VCaP (cell line): ENCODE measurements at regions not wholly inside any gene's neighbourhood (a gene's known extent, or its start where the extent isn't known, plus 50 kb on each side); places are given as distances from the start of the nearest gene placed in this dataset.

Experiments
- H3K27ac ChIP-seq: fragments of 450-650 bp; 2 replicates; pipeline ENCODE4 v1.5.1; 2017
- CTCF ChIP-seq: fragments of 450-650 bp; conservative IDR thresholded peaks from 2 replicates; pipeline ENCODE4 v1.5.1; 2017; ENCODE audit warnings: mild to moderate bottlenecking, moderate library complexity

GRCh38 chr3:159766563-159767185 lies 222.0 kb upstream of the IL12A start:
- peak; percentile 61 for TF ChIP-seq CTCF
- no peak overlapping the region for H3K27ac ChIP-seq

GRCh38 chr3:159770998-159771397 lies 217.6 kb upstream of the IL12A start:
- TF ChIP-seq CTCF, result no peak
- peak overlapping the region; percentile 73 for H3K27ac ChIP-seq

DNA sequence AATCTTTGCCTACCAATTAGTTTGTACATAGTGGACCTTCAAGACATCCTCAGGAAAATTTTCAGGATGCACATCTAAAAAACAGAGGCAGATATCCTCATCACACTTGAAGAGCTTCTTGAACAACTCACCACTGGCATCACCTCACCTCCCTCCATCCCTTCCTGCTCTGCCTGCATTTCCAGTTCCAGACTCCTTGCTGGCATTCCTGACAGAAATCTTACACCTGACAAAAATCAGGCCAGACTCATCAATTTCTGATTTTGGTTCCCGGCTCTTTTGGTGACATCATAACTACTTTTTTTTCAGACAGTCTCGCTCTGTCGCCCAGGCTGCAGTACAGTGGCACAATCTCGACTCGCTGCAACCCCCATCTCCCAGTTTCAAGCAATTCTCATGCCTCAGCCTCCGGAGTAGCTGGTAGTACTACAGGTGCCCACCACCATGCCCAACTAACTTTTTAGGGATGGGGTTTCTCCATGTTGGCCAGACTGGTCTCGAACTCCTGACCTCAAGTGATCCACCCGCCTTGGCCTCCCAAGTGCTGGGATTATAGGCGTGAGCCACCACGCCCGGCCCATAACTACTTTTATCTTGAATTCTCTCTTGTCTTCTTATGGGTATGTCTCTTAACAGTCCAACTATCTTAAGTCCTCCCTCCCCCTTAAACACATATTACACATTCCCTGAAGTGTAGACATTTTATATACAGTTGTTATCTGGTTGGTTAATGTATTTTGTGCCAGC lies 216.6 kb upstream of the IL12A start:
- peak overlapping the region; percentile 73 for H3K27ac ChIP-seq
- no peak for TF ChIP-seq CTCF

DNA sequence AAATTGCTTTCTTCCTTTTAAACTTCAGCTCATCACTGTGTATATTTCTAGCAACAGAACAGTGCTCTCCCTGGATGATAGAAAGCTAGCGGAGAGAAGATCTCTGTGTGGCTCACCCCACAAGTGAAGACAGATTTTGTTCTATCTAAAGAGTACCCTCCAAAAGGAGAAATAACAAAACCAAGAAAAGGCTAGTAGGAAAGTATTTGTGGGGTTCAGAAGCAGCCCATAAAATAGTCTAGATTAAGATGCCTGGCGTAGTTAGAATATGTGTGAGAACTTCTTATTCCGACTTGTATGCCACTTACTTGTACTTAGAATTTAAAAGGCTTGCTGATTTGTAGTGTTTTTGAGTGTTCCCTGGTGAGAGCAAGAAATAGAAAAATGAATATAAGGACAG lies 214.9 kb upstream of the IL12A start:
- TF ChIP-seq CTCF, result no peak
- no peak overlapping the region for H3K27ac ChIP-seq

DNA sequence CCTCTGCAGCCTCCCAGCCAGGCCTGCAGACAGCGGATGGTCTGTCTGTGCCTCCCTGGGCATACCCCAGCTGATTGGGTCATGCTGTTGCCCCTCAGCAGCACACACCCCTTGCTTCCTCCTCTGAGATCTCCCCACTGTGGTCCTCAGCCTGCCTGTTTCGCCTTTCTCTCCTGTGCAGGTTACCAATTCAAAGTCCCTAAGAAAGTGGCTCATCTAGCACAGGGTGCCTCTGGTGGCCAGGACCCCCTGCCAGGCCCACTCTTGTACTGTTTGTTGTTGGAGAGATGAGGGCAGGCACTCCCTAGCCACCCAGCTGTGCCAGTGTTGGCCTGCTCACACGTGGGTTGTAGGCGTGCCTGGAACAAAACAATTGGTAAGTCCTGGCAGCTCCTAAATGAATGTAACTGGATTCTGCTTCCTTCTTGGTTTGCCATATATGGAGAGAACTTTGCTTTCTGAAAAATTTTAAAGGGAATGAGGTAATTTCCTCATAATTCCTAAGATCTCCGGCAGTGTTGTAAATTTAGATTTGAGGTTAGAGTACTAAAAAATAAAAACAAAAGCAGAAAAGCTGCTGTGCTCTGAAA lies 213.2 kb upstream of the IL12A start:
- TF ChIP-seq CTCF, result no peak
- no peak overlapping the region for H3K27ac ChIP-seq

GRCh38 chr3:159776779-159777178 lies 211.9 kb upstream of the IL12A start:
- no peak overlapping the region for H3K27ac ChIP-seq
- TF ChIP-seq CTCF, result no peak

DNA sequence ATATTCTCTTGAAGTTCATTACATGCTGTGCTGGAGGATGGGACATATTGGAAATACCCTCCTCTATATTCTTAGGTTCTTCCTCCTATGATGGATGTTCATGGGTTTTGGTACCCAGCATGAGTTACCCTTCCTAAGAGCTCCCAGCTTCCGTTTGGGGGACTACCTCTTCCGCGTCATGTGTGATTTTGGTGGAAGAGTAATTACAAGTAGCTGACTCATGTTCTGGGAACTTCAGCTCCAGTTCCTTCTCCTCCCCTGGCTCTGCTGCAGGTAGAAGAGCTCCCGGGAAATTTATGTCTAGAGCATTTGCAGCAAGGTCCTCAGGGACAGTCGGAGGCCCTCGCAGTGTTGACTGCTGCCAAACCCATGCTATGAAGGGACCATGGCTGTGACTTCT lies 208.8 kb upstream of the IL12A start:
- no peak overlapping the region for H3K27ac ChIP-seq
- TF ChIP-seq CTCF, result no peak
